Liver (tissue), 8 donors: ENCODE measurements at regions not wholly inside any gene's neighbourhood (a gene's known extent, or its start where the extent isn't known, plus 50 kb on each side); places are given as distances from the start of the nearest gene placed in this dataset.

Experiments
- DNase-seq: peaks from one replicate; pipeline ENCODE4 v3.0.0-alpha.2; 2017; ENCODE audit warnings: low spot score
- H3K27ac ChIP-seq, 2 donors: one replicate each; pipeline ENCODE4 v1.7.0; 2013; ENCODE audit warnings: inconsistent platforms in 2 of 2, low read length in 2 of 2, control low read depth in 1 of 2, low read depth in 1 of 2, mild to moderate bottlenecking in 1 of 2
- H3K27me3 ChIP-seq, 4 donors: one replicate each; pipeline versions ENCODE4 v1.6.1 to v1.7.0; 2013; ENCODE audit warnings: low read length in 3 of 4, inconsistent platforms in 1 of 4, mild to moderate bottlenecking in 1 of 4, moderate library complexity in 1 of 4; ENCODE audit not compliant: control insufficient read depth in 4 of 4, insufficient read depth in 4 of 4
- H3K36me3 ChIP-seq, 4 donors: one replicate each; pipeline versions ENCODE4 v1.6.1 to v1.7.0; 2013; ENCODE audit warnings: low read length in 3 of 4, mild to moderate bottlenecking in 3 of 4, low read depth in 1 of 4, moderate library complexity in 1 of 4; ENCODE audit not compliant: control insufficient read depth in 4 of 4, insufficient read depth in 3 of 4
- H3K4me1 ChIP-seq, 4 donors: one replicate each; pipeline versions ENCODE4 v1.6.1 to v1.7.0; 2013; ENCODE audit warnings: low read length in 3 of 4, mild to moderate bottlenecking in 3 of 4, moderate library complexity in 1 of 4; ENCODE audit not compliant: control insufficient read depth in 4 of 4, insufficient read depth in 4 of 4
- H3K4me3 ChIP-seq, 3 donors: one replicate each; pipeline versions ENCODE4 v1.6.1 to v1.7.0; 2013; ENCODE audit warnings: low read length in 3 of 3, control low read depth in 1 of 3, low read depth in 1 of 3, mild to moderate bottlenecking in 1 of 3
- H3K9ac ChIP-seq, 2 donors: one replicate each; pipeline ENCODE4 v1.7.0; 2013; ENCODE audit warnings: low read length in 2 of 2, mild to moderate bottlenecking in 2 of 2, moderate library complexity in 2 of 2, control low read depth in 1 of 2, low read depth in 1 of 2
- H3K9me3 ChIP-seq, 4 donors: one replicate each; pipeline versions ENCODE4 v1.6.1 to v1.7.0; 2013; ENCODE audit warnings: low read length in 3 of 4; ENCODE audit not compliant: control insufficient read depth in 4 of 4
- ATF3 ChIP-seq: IDR thresholded peaks from 2 replicates; pipeline ENCODE4 v1.6.1; 2016; ENCODE audit warnings: antibody characterized with exemption
- CTCF ChIP-seq: fragments of 150-350 bp; IDR thresholded peaks from 2 replicates; pipeline ENCODE4 v1.5.1; 2017; ENCODE audit warnings: improper control_type of control experiment, low read depth, low read length; ENCODE audit not compliant: missing input control
- EGR1 ChIP-seq, 2 donors: IDR thresholded peaks; 2 replicates each; pipeline ENCODE4 v1.6.1; 2016 to 2018; ENCODE audit warnings: antibody characterized with exemption in 2 of 2, low read depth in 2 of 2
- GABPA ChIP-seq, 2 donors: IDR thresholded peaks in 1 of 2; conservative IDR thresholded peaks in 1 of 2; 2 replicates each; pipeline ENCODE4 v1.6.1; 2016; ENCODE audit warnings: antibody characterized with exemption in 2 of 2, mild to moderate bottlenecking in 1 of 2, moderate library complexity in 1 of 2
- HNF4A ChIP-seq, 2 donors: conservative IDR thresholded peaks; 2 replicates each; pipeline ENCODE4 v1.6.1; 2016; ENCODE audit warnings: antibody characterized with exemption in 2 of 2, mild to moderate bottlenecking in 2 of 2
- HNF4G ChIP-seq: IDR thresholded peaks from 2 replicates; pipeline ENCODE4 v1.6.1; 2016; ENCODE audit warnings: antibody characterized with exemption
- JUND ChIP-seq, 2 donors: IDR thresholded peaks; 2 replicates each; pipeline ENCODE4 v1.6.1; 2016; ENCODE audit warnings: antibody characterized with exemption in 2 of 2
- MAX ChIP-seq: IDR thresholded peaks from 2 replicates; pipeline ENCODE4 v1.6.1; 2016; ENCODE audit warnings: antibody characterized with exemption
- NR2F2 ChIP-seq: IDR thresholded peaks from 2 replicates; pipeline ENCODE4 v1.6.1; 2016; ENCODE audit warnings: antibody characterized with exemption
- REST ChIP-seq: IDR thresholded peaks from 2 replicates; pipeline ENCODE4 v1.6.1; 2016; ENCODE audit warnings: antibody characterized with exemption, mild to moderate bottlenecking
- RXRA ChIP-seq, 2 donors: IDR thresholded peaks; 2 replicates each; pipeline ENCODE4 v1.6.1; 2017 to 2018; ENCODE audit warnings: antibody characterized with exemption in 2 of 2, mild to moderate bottlenecking in 1 of 2
- SP1 ChIP-seq: IDR thresholded peaks from 2 replicates; pipeline ENCODE4 v1.6.1; 2018; ENCODE audit warnings: antibody characterized with exemption, mild to moderate bottlenecking
- TAF1 ChIP-seq: conservative IDR thresholded peaks from 2 replicates; pipeline ENCODE4 v1.6.1; 2016; ENCODE audit warnings: antibody characterized with exemption, mild to moderate bottlenecking
- ZBTB33 ChIP-seq: IDR thresholded peaks from 2 replicates; pipeline ENCODE4 v1.6.1; 2016; ENCODE audit warnings: antibody characterized with exemption
- WGBS: extraction: QIAGEN DNeasy Blood & Tissue Kit; methylation state at CpG from one replicate; pipeline ENCODE4 v1.1.7; 2013; 5-methylcytosine and 5-hydroxymethylcytosine counted together
- donor health status: healthy.
- donor health status: healthy.
- donor health status: healthy.
- donor health status: healthy.
- donor health status: healthy.

GRCh38 chr4:37101182-37101581, 143.4 kb upstream of the NWD2 start:
- Histone ChIP-seq H3K4me3 (no peak overlapping the region), H3K27ac (no peak overlapping the region), H3K4me1 (no peaks in the 10 kb centered on the region), H3K27me3 (no peaks in the 10 kb centered on the region), H3K9ac (no peak overlapping the region), H3K9me3 (no peaks in the 10 kb centered on the region), H3K36me3 (no peaks in the 10 kb centered on the region)
- 83% methylated on average over 3 of the region's 3 CpGs for WGBS
- TF ChIP-seq NR2F2: no peak
- TF ChIP-seq ZBTB33: no peak
- TF ChIP-seq EGR1 (IDR thresholded peaks at IDR 0.05; ENCODE audit: low read depth in 2 of 2): no peak
- TF ChIP-seq MAX: no peak
- no peak for TF ChIP-seq HNF4G
- TF ChIP-seq REST: no peak
- TF ChIP-seq SP1: no peak
- no peak for TF ChIP-seq CTCF
- no peak for TF ChIP-seq HNF4A (conservative IDR thresholded peaks at IDR 0.05)
- no peak for TF ChIP-seq JUND (IDR thresholded peaks at IDR 0.05)
- no peak for TF ChIP-seq ATF3
- TF ChIP-seq TAF1: no peak
- TF ChIP-seq GABPA (IDR thresholded peaks at IDR 0.05 in 1 of 2, conservative IDR thresholded peaks at IDR 0.05 in 1 of 2): no peak
- DNase-seq: no peak

- H3K9me3 ChIP-seq: no peaks in the 10 kb centered on the region
- TF ChIP-seq EGR1 (IDR thresholded peaks at IDR 0.05; ENCODE audit: low read depth in 2 of 2): no peak
- no peak for TF ChIP-seq RXRA (IDR thresholded peaks at IDR 0.05)
- TF ChIP-seq MAX: no peak
- WGBS: 79% methylated on average over 2 of the region's 2 CpGs
- no peaks in the 10 kb centered on the region for H3K27me3 ChIP-seq
- no peak overlapping the region for H3K9ac ChIP-seq
- H3K27ac ChIP-seq: no peak overlapping the region
- no peaks in the 10 kb centered on the region for H3K4me1 ChIP-seq
- DNase-seq: no peak
- no peak overlapping the region for H3K4me3 ChIP-seq
- H3K36me3 ChIP-seq: no peaks in the 10 kb centered on the region
These were observed 142.9 kb upstream of the NWD2 start for GRCh38 chr4:37101686-37102085.
